Mammary epithelial cell (primary cell): ENCODE measurements at regions not wholly inside any gene's neighbourhood (a gene's known extent, or its start where the extent isn't known, plus 50 kb on each side); places are given as distances from the start of the nearest gene placed in this dataset.

Experiments
- EZH2 ChIP-seq: IDR thresholded peaks from 2 replicates; pipeline ENCODE4 v1.6.1; 2012; ENCODE audit warnings: low read length, inconsistent platforms, borderline replicate concordance
- TF ChIP-seq, protein P1 (sequence below), 2 donors: IDR thresholded peaks in 1 of 2; conservative IDR thresholded peaks in 1 of 2; 2 replicates each; pipeline ENCODE4 v1.5.1; 2011 to 2012; ENCODE audit warnings: inconsistent platforms in 2 of 2, low read length in 2 of 2, mild to moderate bottlenecking in 2 of 2, control low read depth in 1 of 2, low read depth in 1 of 2; ENCODE audit not compliant: insufficient read depth in 1 of 2; ENCODE audit errors: extremely low read depth in 1 of 2

- TF ChIP-seq, protein P1, sequence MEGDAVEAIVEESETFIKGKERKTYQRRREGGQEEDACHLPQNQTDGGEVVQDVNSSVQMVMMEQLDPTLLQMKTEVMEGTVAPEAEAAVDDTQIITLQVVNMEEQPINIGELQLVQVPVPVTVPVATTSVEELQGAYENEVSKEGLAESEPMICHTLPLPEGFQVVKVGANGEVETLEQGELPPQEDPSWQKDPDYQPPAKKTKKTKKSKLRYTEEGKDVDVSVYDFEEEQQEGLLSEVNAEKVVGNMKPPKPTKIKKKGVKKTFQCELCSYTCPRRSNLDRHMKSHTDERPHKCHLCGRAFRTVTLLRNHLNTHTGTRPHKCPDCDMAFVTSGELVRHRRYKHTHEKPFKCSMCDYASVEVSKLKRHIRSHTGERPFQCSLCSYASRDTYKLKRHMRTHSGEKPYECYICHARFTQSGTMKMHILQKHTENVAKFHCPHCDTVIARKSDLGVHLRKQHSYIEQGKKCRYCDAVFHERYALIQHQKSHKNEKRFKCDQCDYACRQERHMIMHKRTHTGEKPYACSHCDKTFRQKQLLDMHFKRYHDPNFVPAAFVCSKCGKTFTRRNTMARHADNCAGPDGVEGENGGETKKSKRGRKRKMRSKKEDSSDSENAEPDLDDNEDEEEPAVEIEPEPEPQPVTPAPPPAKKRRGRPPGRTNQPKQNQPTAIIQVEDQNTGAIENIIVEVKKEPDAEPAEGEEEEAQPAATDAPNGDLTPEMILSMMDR (conservative IDR thresholded peaks at IDR 0.05 in 1 of 2, IDR thresholded peaks at IDR 0.05 in 1 of 2; ENCODE audit: extremely low read depth in 1 of 2, insufficient read depth in 1 of 2, low read depth in 1 of 2, low read length in 2 of 2) = no peak
- TF ChIP-seq EZH2 = no peak
Measured at GRCh38 chr9:126128494-126129142, 198.0 kb upstream of the MVB12B start.
